KMS-11 (cell line): ENCODE measurements at regions not wholly inside any gene's neighbourhood (a gene's known extent, or its start where the extent isn't known, plus 50 kb on each side); places are given as distances from the start of the nearest gene placed in this dataset.

Experiments used
- H2AFZ ChIP-seq: fragments of 200-600 bp; sonication (generic); 2 replicates; pipeline ENCODE4 v1.6.1; 2016; ENCODE audit warnings: antibody characterized with exemption, mixed run types, low read depth
- H3K27ac ChIP-seq: fragments of 200-600 bp; sonication (generic); 2 replicates; pipeline ENCODE4 v1.6.1; 2016; ENCODE audit warnings: mild to moderate bottlenecking, mixed run types
- H3K27me3 ChIP-seq: fragments of 200-600 bp; sonication (generic); 2 replicates; pipeline ENCODE4 v1.6.1; 2017; ENCODE audit warnings: mild to moderate bottlenecking, low read depth, mixed run types, moderate library complexity; ENCODE audit not compliant: insufficient read depth
- H3K36me3 ChIP-seq: fragments of 200-600 bp; sonication (generic); 2 replicates; pipeline ENCODE4 v1.6.1; 2017; ENCODE audit warnings: mild to moderate bottlenecking, mixed run types; ENCODE audit not compliant: insufficient read depth
- H3K4me1 ChIP-seq: fragments of 200-600 bp; sonication (generic); 2 replicates; pipeline ENCODE4 v1.6.1; 2016; ENCODE audit warnings: mild to moderate bottlenecking, low read depth, mixed run types; ENCODE audit not compliant: poor library complexity, severe bottlenecking
- H3K4me2 ChIP-seq: fragments of 200-600 bp; sonication (generic); 2 replicates; pipeline ENCODE4 v1.7.0; 2016; ENCODE audit warnings: mild to moderate bottlenecking, mixed run types
- H3K4me3 ChIP-seq: fragments of 200-600 bp; sonication (generic); IDR thresholded peaks from 2 replicates; pipeline ENCODE4 v1.6.1; 2017; ENCODE audit warnings: low read depth, low read length, mixed read lengths; ENCODE audit not compliant: insufficient read depth
- H3K79me2 ChIP-seq: fragments of 200-600 bp; sonication (generic); 2 replicates; pipeline ENCODE4 v1.6.1; 2016; ENCODE audit warnings: low read depth, mixed run types; ENCODE audit not compliant: insufficient read depth
- H3K9ac ChIP-seq: fragments of 200-600 bp; sonication (generic); 2 replicates; pipeline ENCODE4 v1.6.1; 2016; ENCODE audit warnings: mild to moderate bottlenecking, mixed run types
- H4K20me1 ChIP-seq: fragments of 200-600 bp; sonication (generic); 2 replicates; pipeline ENCODE4 v1.6.1; 2016; ENCODE audit warnings: mild to moderate bottlenecking, mixed run types; ENCODE audit not compliant: insufficient read depth
- CTCF ChIP-seq: fragments of 200-600 bp; sonication (generic); conservative IDR thresholded peaks from 2 replicates; pipeline ENCODE4 v1.6.1; 2017; ENCODE audit warnings: low read depth, mild to moderate bottlenecking, antibody characterized with exemption, low read length, moderate library complexity, mixed read lengths

GRCh38 chr2:70012887-70013286, 51.5 kb upstream of the ASPRV1 start:
- Histone ChIP-seq H3K4me1 (peaks cover 11% of the 10 kb centered on the region), H3K4me2 (no peak overlapping the region; the same call in 1 of the 2 replicates), H2AFZ (no peak overlapping the region), H3K27ac (no peak overlapping the region), H3K4me3 (no peak overlapping the region), H3K27me3 (no peaks in the 10 kb centered on the region), H3K36me3 (no peaks in the 10 kb centered on the region), H4K20me1 (no peaks in the 10 kb centered on the region), H3K9ac (no peak overlapping the region), H3K79me2 (no peaks in the 10 kb centered on the region)
- no peak for TF ChIP-seq CTCF

- H3K36me3 ChIP-seq, result no peaks in the 10 kb centered on the region
- no peak overlapping the region for H2AFZ ChIP-seq
- no peaks in the 10 kb centered on the region for H3K27me3 ChIP-seq
- H3K4me2 ChIP-seq, result no peak overlapping the region
- no peak for TF ChIP-seq CTCF
- H3K27ac ChIP-seq, result no peak overlapping the region
- H3K4me1 ChIP-seq, result peaks cover 11% of the 10 kb centered on the region
- H4K20me1 ChIP-seq, result no peaks in the 10 kb centered on the region
- H3K79me2 ChIP-seq, result no peaks in the 10 kb centered on the region
- no peak overlapping the region for H3K4me3 ChIP-seq
- no peak overlapping the region for H3K9ac ChIP-seq
Observed at GRCh38 chr2:70011786-70012185, 50.4 kb upstream of the ASPRV1 start.

GRCh38 chr2:70011335-70011734, 49.9 kb upstream of the ASPRV1 start:
- H3K27me3 ChIP-seq, result no peaks in the 10 kb centered on the region
- no peak overlapping the region for H2AFZ ChIP-seq

More at GRCh38 chr2:70011335-70011734, 49.9 kb upstream of the ASPRV1 start:
- H3K4me2 ChIP-seq, result no peak overlapping the region
- H3K4me3 ChIP-seq, result no peak overlapping the region
- H3K36me3 ChIP-seq, result no peaks in the 10 kb centered on the region
- no peak overlapping the region for H3K27ac ChIP-seq
- no peaks in the 10 kb centered on the region for H3K79me2 ChIP-seq
- peaks cover 11% of the 10 kb centered on the region for H3K4me1 ChIP-seq
- no peak for TF ChIP-seq CTCF
- no peaks in the 10 kb centered on the region for H4K20me1 ChIP-seq
- no peak overlapping the region for H3K9ac ChIP-seq
